AG04450 (cell line): ENCODE measurements at regions not wholly inside any gene's neighbourhood (a gene's known extent, or its start where the extent isn't known, plus 50 kb on each side); places are given as distances from the start of the nearest gene placed in this dataset.

ENCODE experiments used
- CTCF ChIA-PET: fragments of 300-600, 350-600 bp; formaldehyde crosslinking; extraction: SDS; loops from one replicate; lab custom pipeline; 2022; ENCODE audit warnings: antibody characterized with exemption, inconsistent platforms; lab: Charles Lee
- POLR2A ChIA-PET: fragments of 350-600 bp; formaldehyde crosslinking; extraction: SDS; loops from one replicate; lab custom pipeline; 2021; ENCODE audit warnings: antibody characterized with exemption, inconsistent platforms; lab: Yijun Ruan, JAX
- DNase-seq: peaks from one replicate; pipeline ENCODE4 v3.0.0-alpha.2; 2011; ENCODE audit warnings: low read depth, low spot score
- H3K27ac ChIP-seq: one replicate; pipeline ENCODE4 v1.5.1; 2012; ENCODE audit warnings: low read depth, low read length, control low read depth
- H3K27me3 ChIP-seq: one replicate; pipeline ENCODE4 v1.6.0; 2012; ENCODE audit warnings: low read length; ENCODE audit not compliant: control insufficient read depth, insufficient read depth
- H3K4me3 ChIP-seq: 2 replicates; pipeline ENCODE4 v1.5.1; 2011; ENCODE audit warnings: mild to moderate bottlenecking, low read depth, low read length, control low read depth
- H3K9me3 ChIP-seq: 2 replicates; pipeline ENCODE4 v1.5.1; 2012; ENCODE audit warnings: low read length; ENCODE audit not compliant: control insufficient read depth, insufficient read depth
- TF ChIP-seq, protein P1 (sequence below): IDR thresholded peaks from 2 replicates; pipeline ENCODE4 v1.5.1; 2011; ENCODE audit warnings: low read depth, low read length, control low read depth, inconsistent platforms

DNA sequence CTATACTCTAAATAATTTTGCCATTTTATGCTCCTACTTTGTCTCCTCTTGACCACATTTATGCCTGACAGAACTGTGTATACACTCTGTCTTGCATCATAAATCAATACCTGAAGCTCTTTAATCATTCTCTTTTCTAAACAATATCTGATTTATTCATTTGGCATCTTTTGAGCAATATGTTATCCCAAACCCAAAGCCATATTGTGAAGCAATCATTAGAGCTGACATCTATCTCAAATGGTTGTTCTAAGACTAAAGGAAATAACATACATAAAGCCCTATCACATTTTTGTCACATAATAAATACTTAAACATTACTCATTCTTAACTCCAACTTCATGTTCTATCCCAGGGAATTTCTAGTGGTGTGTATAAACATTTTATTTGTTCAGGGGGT lies 717.6 kb downstream of the SORCS1 start:
- no peak overlapping the region for H3K27ac ChIP-seq
- H3K9me3 ChIP-seq = no peaks in the 10 kb centered on the region
- ChIA-PET POLR2A (no interaction called here), CTCF (no interaction called here)
- no peak for DNase-seq
- TF ChIP-seq, protein P1, sequence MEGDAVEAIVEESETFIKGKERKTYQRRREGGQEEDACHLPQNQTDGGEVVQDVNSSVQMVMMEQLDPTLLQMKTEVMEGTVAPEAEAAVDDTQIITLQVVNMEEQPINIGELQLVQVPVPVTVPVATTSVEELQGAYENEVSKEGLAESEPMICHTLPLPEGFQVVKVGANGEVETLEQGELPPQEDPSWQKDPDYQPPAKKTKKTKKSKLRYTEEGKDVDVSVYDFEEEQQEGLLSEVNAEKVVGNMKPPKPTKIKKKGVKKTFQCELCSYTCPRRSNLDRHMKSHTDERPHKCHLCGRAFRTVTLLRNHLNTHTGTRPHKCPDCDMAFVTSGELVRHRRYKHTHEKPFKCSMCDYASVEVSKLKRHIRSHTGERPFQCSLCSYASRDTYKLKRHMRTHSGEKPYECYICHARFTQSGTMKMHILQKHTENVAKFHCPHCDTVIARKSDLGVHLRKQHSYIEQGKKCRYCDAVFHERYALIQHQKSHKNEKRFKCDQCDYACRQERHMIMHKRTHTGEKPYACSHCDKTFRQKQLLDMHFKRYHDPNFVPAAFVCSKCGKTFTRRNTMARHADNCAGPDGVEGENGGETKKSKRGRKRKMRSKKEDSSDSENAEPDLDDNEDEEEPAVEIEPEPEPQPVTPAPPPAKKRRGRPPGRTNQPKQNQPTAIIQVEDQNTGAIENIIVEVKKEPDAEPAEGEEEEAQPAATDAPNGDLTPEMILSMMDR = no peak
- H3K27me3 ChIP-seq = no peaks in the 10 kb centered on the region
- H3K4me3 ChIP-seq = no peak overlapping the region

DNA sequence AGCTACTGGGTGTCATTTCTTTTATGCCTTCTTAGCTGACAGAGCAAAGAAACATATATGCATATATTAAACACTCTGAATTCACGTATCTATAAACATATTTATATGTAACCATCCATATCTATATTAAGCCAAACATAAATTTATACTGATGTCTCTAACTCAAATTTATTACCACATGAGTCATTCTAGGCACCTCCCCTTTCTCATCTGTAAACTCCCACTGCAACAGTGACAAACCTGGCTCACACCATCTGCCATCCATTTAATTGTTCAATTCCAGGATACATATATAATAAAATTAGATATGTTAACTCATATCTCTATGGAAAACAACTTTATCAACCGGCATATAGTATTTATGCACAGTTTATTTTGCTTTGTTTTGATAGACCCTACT lies 722.3 kb downstream of the SORCS1 start:
- no peak overlapping the region for H3K4me3 ChIP-seq
- CTCF ChIA-PET = no interaction called here
- no peak overlapping the region for H3K27ac ChIP-seq
- H3K9me3 ChIP-seq = no peaks in the 10 kb centered on the region
- POLR2A ChIA-PET = no interaction called here
- TF ChIP-seq, protein P1 = no peak
- H3K27me3 ChIP-seq = no peaks in the 10 kb centered on the region
- DNase-seq = no peak

- no peak overlapping the region for H3K4me3 ChIP-seq
- CTCF ChIA-PET = no interaction called here
- POLR2A ChIA-PET = no interaction called here
- H3K27me3 ChIP-seq = no peaks in the 10 kb centered on the region
- TF ChIP-seq, protein P1 = no peak
- no peaks in the 10 kb centered on the region for H3K9me3 ChIP-seq
- no peak overlapping the region for H3K27ac ChIP-seq
- no peak for DNase-seq
Measured at GRCh38 chr10:106440767-106441166, 723.7 kb downstream of the SORCS1 start.

DNA sequence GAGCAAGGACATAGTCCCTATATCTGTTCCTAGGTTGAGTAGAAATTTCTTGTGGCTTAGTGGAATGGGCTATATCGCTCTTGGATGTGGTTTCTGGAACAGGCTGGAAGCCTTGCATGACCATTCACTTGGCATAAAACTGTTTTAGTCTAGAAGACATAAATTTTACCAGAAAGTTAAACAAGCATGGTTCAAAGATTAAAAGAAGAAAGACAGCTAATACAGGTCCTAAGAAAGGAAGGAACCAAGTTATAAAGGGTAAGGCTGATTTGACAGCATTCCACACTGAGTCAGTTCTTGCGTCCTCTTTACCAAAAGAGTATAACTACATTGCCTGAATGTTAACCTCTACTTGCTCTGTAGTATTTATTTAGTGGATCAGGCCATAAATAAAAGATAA lies 724.2 kb downstream of the SORCS1 start:
- no peak for DNase-seq
- H3K27ac ChIP-seq = no peak overlapping the region
- ChIA-PET CTCF (no interaction called here), POLR2A (no interaction called here)
- TF ChIP-seq, protein P1 = no peak
- no peaks in the 10 kb centered on the region for H3K9me3 ChIP-seq
- no peaks in the 10 kb centered on the region for H3K27me3 ChIP-seq
- H3K4me3 ChIP-seq = no peak overlapping the region

DNA sequence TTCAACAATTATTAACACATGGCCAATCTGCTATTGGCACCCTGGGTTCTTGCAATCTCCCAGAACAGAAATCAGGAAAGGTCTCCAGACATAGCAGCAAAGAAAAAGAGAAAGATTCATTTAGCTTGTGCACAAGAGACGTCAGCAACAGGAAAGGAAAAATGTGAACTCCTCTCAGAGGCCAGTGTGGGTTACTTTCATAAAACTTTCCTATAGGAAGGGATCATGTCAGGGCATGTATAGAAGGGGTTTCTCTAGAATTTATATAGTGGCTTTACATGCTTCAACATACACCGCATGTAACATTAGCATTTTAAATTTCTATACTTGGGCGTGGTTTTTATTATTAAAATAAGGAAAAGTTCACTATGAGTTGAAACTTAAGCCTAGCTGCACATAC lies 725.1 kb downstream of the SORCS1 start:
- Histone ChIP-seq H3K27me3 (no peaks in the 10 kb centered on the region), H3K9me3 (no peaks in the 10 kb centered on the region), H3K4me3 (no peak overlapping the region), H3K27ac (no peak overlapping the region)
- TF ChIP-seq, protein P1 = no peak
- POLR2A ChIA-PET = no interaction called here
- CTCF ChIA-PET = no interaction called here
- DNase-seq = no peak
